ENCODE measurements at regions not wholly inside any gene's neighbourhood (a gene's known extent, or its start where the extent isn't known, plus 50 kb on each side); places are given as distances from the start of the nearest gene placed in this dataset.

DNA sequence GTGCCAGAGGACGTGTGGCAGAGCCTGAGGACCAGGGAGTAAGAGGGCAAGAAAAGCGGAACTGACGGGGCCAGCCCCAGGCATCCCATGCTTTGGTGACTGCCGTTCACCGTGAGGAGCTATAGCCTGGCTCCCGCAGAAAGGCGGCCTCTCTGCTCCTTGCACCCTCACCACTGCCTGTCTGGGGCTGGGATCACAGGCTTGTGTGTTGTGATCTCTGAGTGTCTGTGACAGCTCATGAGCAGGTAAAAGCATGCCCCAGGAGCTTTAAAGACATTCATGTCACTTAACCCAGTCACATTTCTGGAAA lies 266.8 kb upstream of the RAB6C start:
- no peak for DNase-seq

DNA sequence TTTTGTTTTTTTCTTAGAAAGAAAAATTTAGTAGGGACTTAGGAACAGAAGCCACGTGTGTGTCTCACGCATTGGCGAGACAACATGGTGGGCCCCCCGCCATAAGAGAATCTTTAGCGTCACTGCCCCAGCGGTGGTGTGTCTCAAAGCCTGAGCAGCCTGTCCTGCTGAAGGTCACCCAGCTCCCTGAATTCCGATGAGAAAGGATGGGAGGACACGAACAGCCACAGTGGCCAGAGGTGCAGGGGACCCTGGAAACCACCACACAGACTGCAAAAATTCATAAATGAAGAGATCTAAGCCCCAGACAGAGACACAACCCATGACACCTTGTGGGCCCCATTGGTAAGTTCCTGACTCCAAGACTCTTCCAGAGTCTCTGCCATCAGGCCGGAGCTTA lies 266.1 kb upstream of the RAB6C start:
- DNase-seq: no peak

DNA sequence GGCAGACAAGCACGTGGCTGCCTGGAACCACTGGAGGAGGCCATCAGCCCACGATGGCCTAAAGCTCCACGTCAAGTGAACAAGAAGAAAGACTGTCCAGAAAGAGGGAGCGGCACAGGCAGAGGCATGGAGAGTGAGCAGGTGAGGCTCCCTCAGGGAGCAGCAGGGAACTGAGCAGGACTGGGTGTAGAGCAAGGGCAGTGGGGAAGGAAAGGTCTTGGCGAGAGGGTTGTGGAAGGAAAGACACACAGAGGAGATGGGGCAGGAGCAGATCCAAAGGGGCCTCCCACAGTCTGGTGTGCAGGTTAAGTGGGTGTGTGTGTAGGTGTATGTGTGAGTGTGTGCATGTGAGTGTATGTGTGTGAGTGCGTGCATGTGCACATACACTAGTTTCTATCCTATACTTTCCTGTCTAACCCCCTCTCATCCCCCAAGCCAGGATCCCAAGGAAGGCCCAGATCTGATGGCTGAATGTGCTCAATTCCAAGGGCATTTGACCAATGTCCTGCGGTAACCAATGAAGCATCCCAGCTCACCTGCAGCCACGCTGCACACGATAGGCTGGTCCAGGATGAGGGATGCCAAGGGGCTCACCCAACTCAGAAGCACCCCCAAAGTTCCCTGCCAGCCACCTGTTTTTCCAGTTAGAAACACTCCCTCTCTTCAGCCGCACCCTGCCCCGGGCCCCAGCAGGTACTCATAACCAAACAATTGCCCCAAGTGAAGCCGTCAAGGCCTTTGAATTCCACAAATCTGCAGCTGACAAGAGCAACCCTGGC lies 262.5 kb upstream of the RAB6C start:
- DNase-seq: no peak

DNA sequence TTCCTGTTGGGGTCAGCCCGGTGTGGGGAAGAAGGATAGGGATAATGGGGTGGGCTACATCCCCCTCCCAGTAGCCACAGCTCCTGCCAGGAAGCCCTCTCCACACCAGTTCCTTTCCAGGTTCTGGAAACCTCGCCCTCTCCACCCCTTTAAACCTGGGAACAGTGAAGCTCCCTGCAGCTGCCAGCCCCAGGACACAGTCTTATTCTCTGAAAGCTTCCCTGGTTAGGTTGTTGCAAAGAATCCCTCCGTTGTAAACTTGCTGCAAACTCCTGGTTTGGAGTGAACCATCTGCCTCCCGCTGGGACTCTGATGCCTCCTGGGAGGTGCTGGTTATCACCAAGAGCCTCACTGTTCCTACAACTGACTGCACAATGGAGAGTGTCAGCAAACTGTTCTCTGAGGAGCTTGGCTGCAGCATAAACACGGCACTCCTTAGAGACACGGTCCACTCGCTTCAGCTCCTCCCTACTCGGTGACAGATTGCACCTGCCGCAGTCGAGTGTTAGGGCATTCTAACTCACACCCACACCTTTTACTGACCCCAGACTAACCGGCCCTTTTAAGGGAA lies 261.8 kb upstream of the RAB6C start:
- no peak for DNase-seq

DNA sequence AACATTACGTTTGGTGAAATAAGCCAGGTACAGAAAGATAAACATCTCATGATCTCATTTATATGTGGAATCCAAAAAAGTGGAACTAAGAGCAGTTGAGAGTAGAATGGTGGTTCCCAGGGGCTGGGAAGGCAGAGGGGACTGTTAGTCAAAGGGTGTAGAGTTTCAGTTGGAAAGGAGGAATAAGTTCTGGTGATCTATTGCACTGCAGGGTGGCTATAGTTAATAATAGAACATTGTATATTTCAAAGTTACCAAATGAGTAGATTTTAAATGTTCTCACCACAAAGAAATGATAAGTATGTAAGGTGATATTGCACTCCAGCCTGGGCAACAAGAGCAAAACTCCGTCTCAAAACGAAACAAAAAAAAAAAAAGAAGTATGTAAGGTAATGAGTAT lies 260.1 kb upstream of the RAB6C start:
- no peak for DNase-seq

DNA sequence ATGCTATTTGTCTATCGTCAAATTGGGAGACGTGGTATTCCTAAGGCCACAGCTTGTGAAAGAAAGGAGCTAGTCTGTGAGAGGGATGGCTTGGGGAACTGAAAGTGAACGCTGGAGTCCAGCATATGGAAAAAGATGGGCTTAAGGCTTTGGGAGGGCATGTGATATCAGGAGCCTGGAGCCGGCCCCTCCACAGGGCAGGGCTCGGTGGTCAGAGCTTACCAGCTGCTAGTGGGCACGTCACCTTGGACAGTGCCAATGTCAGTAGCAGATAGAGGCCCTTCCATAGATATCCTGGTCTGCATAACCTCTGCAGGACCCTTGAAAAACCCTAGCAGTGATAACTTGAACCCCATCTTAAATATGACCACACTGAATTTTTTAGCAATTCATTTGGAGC lies 259.1 kb upstream of the RAB6C start:
- no peak for DNase-seq

DNA sequence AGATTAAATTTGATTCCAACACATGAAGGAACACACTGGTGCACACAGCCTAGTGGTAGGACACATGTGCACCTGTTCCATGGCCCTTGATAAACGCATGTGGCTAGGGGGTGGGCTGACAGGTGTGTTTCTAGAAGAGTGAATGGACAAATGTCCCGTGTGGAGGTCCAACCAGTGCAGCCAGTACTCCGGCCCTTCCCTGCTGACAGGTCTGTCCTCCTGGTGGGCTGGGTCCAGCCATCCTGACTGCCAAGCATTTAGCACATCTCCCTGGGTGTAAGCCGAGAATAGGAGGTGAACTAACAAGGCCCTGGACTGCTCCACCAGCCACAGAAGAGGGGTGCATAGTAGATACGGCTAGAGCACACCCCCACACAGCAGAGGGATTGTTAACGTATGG lies 258.7 kb upstream of the RAB6C start:
- DNase-seq: no peak

DNA sequence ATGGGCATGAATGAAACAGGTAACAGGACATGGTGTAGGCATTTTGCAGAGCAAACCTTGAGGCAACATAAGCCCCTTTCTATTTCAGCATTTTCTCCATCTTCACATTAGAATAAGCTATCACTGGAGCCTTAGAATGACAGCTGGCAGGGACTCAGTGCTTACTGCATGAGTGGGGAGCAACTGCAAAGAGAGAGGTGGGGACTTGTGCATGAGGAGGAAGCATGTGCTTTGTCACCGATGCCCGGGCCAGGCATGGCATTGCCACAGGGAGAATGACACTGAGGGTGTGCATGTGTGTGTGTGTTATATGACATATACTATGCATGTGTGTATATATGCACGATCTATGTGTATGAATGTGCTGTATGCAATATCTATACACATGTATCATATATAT lies 258.2 kb upstream of the RAB6C start:
- DNase-seq: no peak

DNA sequence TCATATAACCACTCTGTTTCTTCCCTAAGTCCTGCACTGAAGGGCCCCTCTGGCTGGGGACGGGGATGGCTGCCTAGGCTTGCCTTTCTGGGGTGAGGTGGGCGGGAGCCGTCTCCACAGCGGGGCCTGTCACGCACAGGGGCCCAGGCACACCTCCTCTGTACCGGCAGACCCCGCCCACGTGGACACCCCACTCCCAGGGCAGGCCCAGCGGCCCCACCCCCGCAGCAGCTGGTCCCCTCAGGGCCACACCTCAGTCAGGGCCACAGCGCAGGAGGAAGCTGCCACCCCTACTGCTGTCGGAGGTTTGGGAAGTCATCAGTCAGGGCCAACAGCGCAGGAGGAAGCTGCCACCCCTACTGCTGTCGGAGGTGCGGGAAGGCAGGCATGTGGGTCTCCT lies 257.6 kb upstream of the RAB6C start:
- DNase-seq: no peak

DNA sequence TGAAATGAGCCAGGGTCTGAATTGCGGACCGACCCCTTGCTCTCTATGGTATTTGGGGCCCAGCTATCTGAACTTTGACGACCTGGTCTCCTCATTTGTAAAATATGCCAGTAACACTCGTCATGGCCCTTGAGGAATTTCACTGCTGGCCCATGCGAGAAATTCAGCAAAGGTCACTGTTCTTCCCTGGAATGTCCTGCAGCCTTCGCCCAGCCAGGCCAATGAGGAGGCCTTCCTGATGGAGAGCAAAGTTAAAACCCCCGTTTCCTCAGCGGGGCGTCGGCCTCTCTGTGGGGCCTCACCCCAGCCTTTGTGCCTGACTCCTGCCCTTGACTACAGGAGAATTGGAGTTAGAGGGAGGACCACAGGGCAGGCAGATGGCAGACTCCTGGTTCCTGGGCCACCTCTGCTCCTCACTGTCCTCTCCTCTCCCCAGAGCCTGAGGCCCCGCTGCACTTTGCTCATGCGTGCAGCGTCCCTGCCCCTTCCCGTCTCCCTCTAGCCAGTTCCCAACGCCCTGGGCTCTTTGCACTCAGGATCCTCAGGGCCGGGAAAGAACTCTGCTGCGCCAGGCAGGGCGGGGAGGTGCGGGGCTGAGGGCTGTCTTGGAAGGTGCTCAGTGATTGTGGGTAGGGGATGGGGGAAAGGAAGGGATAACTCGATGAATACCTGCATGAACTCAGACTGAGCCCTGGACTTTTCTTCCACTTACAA lies 257.0 kb upstream of the RAB6C start:
- no peak for DNase-seq

DNA sequence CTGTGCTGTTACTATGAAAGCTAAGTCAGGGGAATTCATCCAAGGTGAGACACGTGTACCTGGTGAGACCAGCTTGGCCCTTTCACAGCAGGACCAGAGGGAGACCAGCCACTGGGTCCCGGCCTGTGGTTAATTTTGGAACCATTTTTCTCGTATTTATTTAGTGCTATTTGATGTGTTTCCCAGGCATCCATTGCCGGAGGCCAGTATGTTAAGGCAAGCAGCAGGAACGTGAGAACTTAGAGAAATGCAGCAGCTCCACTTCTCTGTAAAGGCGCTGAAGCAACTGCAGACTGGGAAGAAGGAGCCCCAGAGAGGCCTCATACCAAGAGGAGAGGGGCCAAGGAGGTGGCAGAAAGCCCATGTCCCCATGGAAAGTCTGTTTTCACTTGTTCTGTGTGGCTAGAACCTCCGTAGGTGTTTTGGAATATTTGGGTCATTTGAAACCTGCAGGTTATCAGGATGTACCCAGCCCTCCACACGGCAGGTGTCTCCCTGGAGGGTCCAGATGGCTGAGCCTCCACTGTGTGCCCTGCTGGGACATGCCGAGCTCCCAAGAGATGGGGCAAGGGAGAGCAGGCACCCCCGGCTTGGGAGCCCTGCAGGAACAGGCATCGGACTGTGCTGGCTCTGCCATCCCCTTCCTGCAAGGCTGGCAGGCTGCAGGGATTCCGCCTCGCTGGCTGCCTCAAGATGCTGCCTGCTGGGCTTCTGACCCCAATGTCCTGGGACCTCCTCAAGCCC lies 256.0 kb upstream of the RAB6C start:
- DNase-seq: no peak

DNA sequence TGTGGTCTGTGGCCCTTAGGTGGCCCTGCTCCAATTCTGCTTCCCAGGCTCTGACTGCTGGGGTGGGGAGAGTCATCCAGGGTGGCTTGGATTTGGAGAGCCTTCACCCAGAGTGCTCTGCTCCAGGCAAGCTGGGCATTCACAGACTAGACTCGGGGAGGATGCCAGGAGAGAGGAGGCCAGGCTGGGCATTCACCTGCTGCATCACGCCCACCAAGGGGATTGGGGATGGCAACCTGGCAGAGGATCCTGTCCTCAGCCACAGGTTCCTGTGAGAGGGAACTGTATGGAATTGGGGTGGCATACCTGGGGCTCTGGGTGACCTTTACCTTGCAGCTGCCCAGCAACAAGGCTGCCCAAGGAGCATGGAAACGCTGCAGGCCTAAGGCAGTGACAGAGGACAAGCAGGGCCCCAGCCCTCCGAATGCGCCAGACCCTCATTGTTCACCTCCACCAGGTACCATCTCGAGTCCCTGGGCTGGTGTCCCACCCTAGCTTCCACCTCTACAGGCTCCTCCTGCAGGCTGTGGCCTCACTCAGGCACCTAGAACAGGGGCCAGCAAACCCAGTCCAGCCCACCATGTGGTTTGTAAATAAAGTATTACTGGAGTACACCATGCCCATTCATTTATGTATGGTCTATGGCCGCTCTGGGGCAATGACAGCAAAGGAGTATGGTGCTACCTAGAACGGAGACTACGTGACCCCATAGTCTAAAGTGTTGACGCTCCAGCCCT lies 255.3 kb upstream of the RAB6C start:
- no peak for DNase-seq

DNA sequence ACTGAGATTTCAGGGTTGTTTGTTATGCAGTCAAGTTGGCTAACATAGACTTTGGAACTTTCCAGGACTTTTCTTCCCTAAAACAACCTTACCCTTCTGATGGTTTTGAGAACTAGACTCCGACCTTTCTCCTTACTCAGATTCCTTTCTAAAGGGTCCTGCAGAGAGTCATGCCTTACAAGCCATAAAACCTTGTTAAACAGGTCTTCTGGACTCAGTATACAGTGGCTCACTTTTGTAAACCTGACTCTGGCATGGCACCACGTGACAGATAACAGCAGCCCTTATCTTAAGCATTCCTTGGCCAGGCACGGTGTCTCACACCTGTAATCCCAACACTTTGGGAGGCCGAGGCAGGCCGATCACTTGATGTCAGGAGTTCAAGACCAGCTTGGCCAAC lies 253.2 kb upstream of the RAB6C start:
- no peak for DNase-seq

DNA sequence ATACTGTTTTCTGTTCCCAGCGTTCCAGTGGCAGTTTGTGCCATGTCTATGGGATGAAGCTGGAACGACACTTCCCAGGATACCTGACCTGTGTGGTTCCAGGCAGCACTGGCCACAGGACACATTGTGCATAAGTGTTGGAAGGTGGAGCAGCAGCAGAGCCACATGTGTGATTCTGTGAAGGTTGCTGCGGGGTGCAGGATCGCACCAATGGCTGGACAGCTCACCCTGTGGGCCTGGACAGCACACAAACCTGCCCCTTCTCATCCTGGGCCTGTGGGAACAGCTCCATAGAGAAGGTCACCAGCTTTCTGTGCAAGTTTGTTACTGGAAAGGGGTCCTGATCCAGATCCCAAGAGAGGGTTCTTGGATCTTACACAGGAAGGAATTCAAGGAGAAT lies 252.2 kb upstream of the RAB6C start:
- no peak for DNase-seq

DNA sequence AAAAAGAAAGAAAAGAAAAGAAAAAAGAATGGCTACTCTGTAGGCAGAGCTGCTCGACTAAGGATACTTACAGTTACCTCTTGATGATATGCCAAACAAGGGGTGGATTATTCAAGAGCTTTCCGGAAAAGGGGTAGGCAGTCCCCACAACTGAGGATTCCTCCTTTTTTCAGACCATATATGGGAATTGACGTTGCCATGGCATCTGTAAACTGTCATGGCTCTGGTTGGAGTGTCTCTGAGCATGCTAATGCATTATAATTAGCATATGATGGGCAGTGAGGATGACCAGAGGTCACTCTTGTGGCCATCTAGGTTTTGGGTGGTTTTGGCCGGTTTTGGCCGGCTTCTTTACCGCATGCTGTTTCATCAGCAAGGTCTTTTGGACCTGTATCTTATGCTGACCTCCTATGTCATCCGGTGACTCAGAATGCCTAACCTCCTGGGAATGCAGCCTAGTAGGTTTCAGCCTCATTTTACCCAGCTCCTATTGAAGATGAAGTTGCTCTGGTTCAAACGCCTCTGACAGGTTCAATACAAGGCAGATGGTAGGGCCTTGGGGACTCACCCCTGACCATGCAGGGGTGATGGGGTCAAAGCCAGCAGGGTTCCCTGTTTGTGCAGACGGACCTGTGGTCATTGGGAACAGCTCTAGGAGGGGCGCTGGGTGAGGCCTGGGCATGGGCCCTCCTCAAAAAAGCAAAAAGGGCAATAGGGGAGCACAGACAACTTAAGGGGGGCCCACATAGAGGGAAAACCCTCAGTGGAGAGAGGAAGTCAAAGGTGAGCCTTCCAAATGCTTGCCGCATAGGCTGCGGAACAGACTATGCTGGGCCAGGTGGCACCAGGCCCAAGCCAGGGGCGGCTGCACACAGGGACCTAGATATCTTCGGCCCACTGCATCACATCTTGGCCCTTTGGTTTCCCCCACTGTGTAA lies 251.2 kb upstream of the RAB6C start:
- DNase-seq: no peak

DNA sequence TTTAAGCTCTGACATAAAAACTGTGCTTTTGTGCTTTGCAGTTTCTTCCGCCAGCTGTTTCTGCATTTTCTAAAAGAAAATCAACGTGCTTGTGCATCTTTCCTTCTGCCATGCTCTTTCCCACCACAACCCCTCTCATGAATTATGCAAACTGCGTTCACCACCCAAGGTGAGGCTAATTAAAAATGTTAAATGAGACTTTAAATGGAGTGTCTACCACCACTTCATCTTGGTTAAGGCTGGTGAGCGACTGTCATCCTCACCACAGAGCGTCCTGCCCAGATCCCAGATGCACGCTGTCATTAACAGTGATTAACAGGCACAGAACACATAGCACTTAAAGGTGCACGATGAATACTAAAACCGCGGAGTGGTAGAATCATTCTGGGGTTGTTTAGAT lies 250.5 kb upstream of the RAB6C start:
- DNase-seq: no peak

DNA sequence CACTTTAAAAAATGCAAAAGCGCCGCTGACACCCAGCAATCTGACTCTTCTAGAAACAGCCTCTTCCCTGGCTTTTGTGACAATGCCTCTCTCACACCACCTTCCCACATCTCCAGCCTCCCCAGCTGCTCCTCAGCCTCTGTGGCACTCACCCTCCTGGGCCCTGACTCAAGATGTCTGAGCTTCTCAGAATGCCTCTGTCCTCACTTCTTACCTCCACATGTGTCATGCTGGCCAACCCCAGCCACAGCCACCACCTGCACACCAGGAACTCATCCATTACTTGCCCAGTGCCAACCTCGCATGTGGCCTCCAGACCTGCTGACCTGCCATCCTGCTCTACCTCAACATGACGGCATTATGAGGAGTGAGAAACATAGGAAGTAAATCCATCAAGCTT lies 249.8 kb upstream of the RAB6C start:
- DNase-seq: no peak

DNA sequence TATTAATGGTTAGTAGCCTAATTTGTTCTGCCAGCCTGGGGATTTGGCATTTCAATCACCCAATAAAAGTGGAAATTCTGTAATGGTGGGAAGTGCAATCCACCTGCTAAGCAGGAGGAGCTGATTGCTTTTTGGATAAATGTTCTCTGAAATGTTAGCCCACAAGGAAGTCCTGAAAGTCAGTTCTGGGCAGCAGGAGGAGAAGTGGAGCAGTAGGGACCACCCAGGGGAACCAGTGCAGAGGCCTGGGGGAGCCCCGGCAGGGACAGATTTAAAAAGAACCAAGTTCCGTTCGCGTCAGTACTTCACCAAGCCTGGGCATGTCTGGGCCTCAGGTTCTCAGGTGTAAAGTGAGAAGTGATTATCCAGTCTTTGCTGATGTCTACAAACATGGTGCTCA lies 248.5 kb upstream of the RAB6C start:
- no peak for DNase-seq

DNA sequence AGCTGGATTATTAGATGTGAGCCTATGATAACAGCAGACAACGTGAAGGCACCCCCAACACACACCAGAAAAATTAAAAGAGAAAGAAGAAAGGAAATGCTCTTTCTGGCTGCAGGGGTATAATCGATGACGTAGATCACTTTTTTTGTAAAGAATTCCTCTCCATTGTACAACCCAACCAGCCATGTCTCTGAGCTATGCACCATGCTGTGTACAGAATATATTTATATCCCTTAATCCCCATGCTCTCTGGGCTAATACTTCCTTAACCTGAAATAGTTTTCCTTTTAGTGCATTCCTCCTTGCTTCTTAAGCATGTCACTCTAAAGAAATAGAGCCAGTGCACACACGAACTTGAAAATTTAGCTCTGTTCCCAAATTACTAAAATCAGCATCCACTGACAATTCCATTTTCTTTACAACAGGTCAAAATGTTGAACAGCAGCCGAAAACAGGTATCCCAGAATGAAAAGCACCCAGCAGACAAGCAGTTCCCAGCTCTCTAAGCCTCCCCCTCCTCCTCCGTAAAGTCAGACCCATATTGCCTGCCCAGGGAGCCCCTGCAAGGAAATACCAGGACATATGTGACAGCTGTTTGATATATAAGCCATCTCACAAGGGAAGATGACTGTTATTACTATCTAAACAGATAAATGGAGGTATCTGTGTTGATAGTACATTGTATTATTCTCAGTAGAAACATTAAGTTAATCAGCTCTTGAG lies 247.4 kb upstream of the RAB6C start:
- no peak for DNase-seq

DNA sequence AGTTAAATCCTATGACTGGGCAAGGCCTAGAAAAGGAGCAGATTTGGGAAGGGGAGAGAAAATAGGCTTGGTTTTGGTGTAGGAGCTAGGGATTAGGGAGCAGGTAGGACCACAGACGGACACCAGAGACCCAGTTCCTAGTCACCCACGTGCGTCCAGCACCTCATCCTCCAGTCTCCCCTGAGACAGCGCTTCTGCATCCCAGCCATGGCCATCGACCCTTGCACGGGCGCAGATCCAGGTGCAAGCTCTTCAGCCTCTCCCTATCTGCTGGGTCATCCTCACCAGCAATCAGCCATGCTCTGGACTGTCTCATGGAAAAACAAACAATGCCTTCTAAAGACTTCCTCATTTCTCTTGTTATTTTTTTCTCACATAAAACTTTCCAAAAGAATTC lies 246.8 kb upstream of the RAB6C start:
- DNase-seq: no peak

DNA sequence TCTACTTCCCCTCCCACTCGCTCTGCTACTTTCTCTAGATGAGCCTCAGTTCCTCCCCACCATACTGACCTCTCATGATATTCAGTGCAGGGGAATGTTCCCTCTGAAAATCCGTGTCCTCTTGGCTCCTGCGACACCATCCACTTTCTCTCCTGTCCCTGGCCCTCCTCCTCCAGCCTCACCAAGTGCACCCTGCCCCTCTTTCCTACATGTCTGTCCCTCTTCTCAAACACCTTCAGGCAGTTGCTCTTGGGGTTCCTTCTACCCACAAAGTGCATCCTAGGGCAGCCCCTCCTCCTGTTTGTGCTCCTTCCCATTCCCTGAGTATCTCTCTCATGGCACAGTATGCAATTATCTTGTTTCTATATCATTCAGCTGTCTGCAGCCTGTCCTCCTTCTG lies 246.4 kb upstream of the RAB6C start:
- DNase-seq: no peak
